ENCODE measurements at regions not wholly inside any gene's neighbourhood (a gene's known extent, or its start where the extent isn't known, plus 50 kb on each side); places are given as distances from the start of the nearest gene placed in this dataset.

DNA sequence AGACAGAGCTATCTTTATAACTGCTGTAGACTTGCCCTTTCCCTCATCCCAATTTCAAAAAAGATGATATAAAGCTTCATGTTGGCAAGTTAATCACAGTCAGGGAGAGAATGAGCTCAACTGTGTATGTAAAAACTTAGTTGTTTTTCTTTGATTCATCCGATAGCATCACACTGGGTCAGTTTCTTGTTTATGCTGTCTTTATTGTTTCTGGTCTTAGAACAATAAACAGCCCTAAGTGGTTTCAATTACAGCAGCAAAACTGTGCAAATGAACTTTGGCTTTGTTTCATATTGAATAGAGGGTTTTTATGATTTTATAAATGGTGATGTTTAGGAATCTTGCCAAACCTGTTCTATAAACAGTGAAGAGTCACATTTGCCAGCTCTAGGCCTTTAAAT, 423.8 kb upstream of the CXADR start:
- TF ChIP-seq, protein P1, sequence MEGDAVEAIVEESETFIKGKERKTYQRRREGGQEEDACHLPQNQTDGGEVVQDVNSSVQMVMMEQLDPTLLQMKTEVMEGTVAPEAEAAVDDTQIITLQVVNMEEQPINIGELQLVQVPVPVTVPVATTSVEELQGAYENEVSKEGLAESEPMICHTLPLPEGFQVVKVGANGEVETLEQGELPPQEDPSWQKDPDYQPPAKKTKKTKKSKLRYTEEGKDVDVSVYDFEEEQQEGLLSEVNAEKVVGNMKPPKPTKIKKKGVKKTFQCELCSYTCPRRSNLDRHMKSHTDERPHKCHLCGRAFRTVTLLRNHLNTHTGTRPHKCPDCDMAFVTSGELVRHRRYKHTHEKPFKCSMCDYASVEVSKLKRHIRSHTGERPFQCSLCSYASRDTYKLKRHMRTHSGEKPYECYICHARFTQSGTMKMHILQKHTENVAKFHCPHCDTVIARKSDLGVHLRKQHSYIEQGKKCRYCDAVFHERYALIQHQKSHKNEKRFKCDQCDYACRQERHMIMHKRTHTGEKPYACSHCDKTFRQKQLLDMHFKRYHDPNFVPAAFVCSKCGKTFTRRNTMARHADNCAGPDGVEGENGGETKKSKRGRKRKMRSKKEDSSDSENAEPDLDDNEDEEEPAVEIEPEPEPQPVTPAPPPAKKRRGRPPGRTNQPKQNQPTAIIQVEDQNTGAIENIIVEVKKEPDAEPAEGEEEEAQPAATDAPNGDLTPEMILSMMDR (IDR thresholded peaks at IDR 0.05): no peak
- no peak overlapping the region for H3K4me3 ChIP-seq
- ATAC-seq: peak; percentile 85

DNA sequence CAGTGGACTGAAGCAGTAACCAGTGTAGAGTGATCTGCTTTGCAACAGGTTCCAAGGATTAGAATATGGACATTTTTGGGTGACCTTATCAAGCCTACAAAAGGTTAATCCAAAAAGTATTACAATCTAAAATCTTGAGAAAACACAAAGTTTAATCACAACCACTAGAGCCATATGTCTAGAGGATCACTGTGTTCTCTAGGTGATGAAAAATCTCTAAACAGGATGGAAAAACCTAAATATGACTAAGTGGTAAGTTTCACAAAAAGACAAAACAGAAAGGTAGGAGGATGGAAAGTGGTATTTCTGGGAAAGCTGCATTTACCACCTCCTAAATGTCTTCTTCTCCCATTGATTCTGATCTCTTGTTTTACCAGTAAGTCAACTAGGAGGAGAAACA, 411.1 kb upstream of the CXADR start:
- no peaks in the 10 kb centered on the region for H3K4me1 ChIP-seq (ENCODE audit: low read depth)
- no peak overlapping the region for H3K4me3 ChIP-seq
- TF ChIP-seq, protein P1 (IDR thresholded peaks at IDR 0.05): no peak
- no peaks in the 10 kb centered on the region for H3K9me3 ChIP-seq
- no peak for ATAC-seq
- intact Hi-C loops (cut with DNase I, micrococcal nuclease): no loop called here
- DNase-seq: no peak
- H3K36me3 ChIP-seq (ENCODE audit: low read depth): no peaks in the 10 kb centered on the region

More for the DNA sequence above, 423.8 kb upstream of the CXADR start:
- intact Hi-C loops (cut with DNase I, micrococcal nuclease): no loop called here
- H3K9me3 ChIP-seq: no peaks in the 10 kb centered on the region
- peaks cover 14% of the 10 kb centered on the region for H3K4me1 ChIP-seq (ENCODE audit: low read depth)
- no peaks in the 10 kb centered on the region for H3K36me3 ChIP-seq (ENCODE audit: low read depth)
- DNase-seq: no peak

DNA sequence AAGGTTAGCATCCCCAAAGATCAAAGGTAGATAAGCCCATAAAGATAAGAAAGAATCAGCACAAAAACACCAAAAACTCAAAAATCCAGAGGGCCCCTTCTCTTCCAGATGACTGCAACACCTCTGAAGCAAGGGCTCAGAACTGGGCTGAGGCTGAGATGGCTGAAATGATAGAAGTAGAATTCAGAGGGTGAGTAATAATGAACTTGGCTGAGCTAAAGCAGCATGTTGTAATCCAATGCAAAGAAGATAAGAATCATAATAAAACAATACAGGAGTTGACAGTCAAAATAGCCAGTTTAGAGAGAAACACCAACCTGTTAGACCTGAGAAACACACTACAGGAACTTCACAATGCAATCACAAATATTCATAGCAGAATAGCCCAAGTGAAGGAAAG, 406.9 kb upstream of the CXADR start:
- no peak for DNase-seq
- intact Hi-C loops (cut with DNase I, micrococcal nuclease): no loop called here
- H3K36me3 ChIP-seq (ENCODE audit: low read depth): no peaks in the 10 kb centered on the region
- TF ChIP-seq, protein P1 (IDR thresholded peaks at IDR 0.05): no peak
- peak; percentile 62 for ATAC-seq
- no peak overlapping the region for H3K4me3 ChIP-seq
- H3K9me3 ChIP-seq: no peaks in the 10 kb centered on the region
- no peaks in the 10 kb centered on the region for H3K4me1 ChIP-seq (ENCODE audit: low read depth)

DNA sequence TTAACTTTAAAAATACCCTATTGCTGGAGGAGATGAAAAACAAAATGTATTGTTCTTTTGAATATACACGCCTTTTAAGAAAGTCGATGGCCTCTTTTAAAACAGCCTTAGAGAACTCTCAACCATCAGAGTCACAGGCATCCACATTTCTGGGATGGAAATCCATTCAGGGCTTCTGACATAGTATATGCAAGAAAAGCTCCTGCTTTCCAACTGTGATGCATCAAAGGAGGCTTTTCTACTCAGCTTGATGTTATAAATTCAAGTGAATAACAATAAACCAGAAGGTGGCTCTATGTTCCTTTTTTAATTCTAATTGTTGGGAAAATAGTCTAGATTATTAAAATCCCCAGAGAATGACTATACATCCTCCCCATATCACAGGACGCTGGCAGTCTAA, 398.8 kb upstream of the CXADR start:
- ATAC-seq (no peak), DNase-seq (no peak)
- intact Hi-C loops (cut with DNase I, micrococcal nuclease): no loop called here
- no peaks in the 10 kb centered on the region for H3K36me3 ChIP-seq (ENCODE audit: low read depth)
- no peaks in the 10 kb centered on the region for H3K9me3 ChIP-seq
- TF ChIP-seq, protein P1 (IDR thresholded peaks at IDR 0.05): no peak
- H3K4me3 ChIP-seq: no peak overlapping the region
- H3K4me1 ChIP-seq (ENCODE audit: low read depth): no peaks in the 10 kb centered on the region

DNA sequence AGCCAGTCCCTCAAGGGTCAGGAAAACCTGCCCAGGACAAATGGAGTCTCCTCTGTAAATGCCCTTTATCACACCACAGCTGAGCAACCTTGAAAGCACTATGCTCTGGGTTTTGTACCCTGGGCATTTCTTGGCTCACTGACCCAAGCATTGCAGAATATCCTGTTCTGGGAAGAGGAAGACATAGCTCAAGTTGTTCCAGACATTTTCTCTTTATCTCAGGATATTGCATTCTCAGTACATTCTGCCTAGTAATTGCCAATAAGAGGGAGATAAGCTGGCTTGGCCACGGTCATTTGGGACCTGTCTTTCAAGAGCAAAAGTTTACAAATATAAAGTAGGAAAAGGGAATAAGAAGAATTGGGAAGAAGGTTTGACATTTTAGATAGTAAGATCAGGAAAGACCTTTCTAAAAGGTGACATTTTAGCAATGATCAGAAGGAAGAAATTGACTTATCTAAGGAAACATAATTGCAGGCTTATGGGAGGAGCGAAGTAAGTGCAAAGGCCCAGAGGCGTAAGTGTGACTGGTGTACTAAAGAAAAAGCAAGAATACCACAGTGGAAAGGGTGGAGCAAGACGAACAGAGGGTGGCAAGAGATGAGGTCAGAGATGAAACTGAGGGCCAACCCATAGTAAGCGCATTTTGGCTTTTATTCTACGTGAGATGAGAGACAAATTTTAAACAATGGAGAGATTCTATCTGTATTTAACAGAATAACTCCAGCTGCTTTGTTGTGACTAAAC, 394.0 kb upstream of the CXADR start:
- Histone ChIP-seq H3K9me3 (no peaks in the 10 kb centered on the region), H3K4me1 (ENCODE audit: low read depth) (no peaks in the 10 kb centered on the region), H3K4me3 (no peak overlapping the region), H3K36me3 (ENCODE audit: low read depth) (no peaks in the 10 kb centered on the region)
- intact Hi-C loops (cut with DNase I, micrococcal nuclease): no loop called here
- ATAC-seq (no peak), DNase-seq (no peak)
- TF ChIP-seq, protein P1 (IDR thresholded peaks at IDR 0.05): no peak

Measured in mucosa of descending colon (tissue), 3 donors.